ENCODE measurements at regions not wholly inside any gene's neighbourhood (a gene's known extent, or its start where the extent isn't known, plus 50 kb on each side); places are given as distances from the start of the nearest gene placed in this dataset.

DNA sequence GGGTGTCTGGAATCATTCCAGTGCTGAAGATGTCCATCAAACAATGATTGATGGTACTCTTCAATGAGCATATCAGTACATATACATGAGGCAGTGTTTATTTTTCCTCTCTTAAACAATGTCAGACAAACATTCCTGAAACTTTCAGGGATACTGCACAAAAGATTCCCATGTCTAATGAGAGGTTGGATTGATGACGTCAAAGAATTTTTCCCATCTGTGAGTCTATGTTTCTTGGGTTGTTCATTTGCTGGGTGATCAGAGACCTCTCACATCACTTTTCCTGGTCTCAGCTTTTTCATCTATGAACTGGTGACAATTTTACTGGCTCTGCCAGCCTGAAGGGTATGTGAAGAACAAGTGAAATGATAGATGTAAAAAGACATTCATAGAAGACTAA lies 325.5 kb downstream of the EN1 start:
- Histone ChIP-seq H3K4me2 (ENCODE audit: low read depth, low read length, poor library complexity, severe bottlenecking) (no peak overlapping the region), H3K79me2 (ENCODE audit: insufficient read depth, low read length) (no peaks in the 10 kb centered on the region), H3K9ac (ENCODE audit: low read depth, low read length, poor library complexity, severe bottlenecking) (no peak overlapping the region), H3F3A (ENCODE audit: low read depth) (no peaks in the 10 kb centered on the region), H3K27me3 (ENCODE audit: insufficient read depth, low read length, poor library complexity, severe bottlenecking) (no peaks in the 10 kb centered on the region), H4K20me1 (ENCODE audit: insufficient read depth, low read length, poor library complexity, severe bottlenecking) (no peaks in the 10 kb centered on the region), H2AFZ (ENCODE audit: low read length) (no peak overlapping the region), H3K9me3 (ENCODE audit: insufficient read depth, low read depth, low read length) (no peaks in the 10 kb centered on the region; the same call in 1 of the 2 replicates), H3K36me3 (ENCODE audit: insufficient read depth, low read length) (no peaks in the 10 kb centered on the region), H3K4me1 (ENCODE audit: insufficient read depth, low read length, poor library complexity, severe bottlenecking) (no peaks in the 10 kb centered on the region), H3K9me2 (replicated peaks; ENCODE audit: low read depth, low read length) (no peaks in the 10 kb centered on the region), H3K4me3 (ENCODE audit: low read length, poor library complexity, severe bottlenecking) (no peak overlapping the region)
- TF ChIP-seq, protein P1, sequence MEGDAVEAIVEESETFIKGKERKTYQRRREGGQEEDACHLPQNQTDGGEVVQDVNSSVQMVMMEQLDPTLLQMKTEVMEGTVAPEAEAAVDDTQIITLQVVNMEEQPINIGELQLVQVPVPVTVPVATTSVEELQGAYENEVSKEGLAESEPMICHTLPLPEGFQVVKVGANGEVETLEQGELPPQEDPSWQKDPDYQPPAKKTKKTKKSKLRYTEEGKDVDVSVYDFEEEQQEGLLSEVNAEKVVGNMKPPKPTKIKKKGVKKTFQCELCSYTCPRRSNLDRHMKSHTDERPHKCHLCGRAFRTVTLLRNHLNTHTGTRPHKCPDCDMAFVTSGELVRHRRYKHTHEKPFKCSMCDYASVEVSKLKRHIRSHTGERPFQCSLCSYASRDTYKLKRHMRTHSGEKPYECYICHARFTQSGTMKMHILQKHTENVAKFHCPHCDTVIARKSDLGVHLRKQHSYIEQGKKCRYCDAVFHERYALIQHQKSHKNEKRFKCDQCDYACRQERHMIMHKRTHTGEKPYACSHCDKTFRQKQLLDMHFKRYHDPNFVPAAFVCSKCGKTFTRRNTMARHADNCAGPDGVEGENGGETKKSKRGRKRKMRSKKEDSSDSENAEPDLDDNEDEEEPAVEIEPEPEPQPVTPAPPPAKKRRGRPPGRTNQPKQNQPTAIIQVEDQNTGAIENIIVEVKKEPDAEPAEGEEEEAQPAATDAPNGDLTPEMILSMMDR (conservative IDR thresholded peaks at IDR 0.05; ENCODE audit: low read length) = no peak
- TF ChIP-seq EZH2phosphoT487 (IDR thresholded peaks at IDR 0.05; ENCODE audit: borderline replicate concordance) = no peak

DNA sequence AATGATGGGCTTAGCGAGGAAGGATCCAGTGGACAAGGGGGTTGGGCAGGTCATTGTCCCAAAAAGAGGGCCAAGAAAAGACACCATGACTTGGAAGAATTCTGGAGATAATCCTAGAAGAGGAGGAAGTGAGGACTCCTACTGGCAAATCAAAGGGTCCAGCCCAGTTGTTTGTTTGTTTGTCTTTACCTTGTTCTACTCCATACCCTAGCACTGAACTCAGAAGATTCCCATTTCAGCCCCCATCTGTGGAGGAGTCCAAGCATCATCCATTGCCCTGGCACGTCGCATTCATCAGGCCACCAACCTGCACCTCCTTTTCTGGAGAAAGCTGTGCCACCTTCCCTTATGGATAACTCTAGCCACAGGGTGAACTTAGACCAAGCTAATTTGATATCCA lies 326.2 kb downstream of the EN1 start:
- no peaks in the 10 kb centered on the region for H3F3A ChIP-seq (ENCODE audit: low read depth)
- no peak overlapping the region for H3K9ac ChIP-seq (ENCODE audit: low read depth, low read length, poor library complexity, severe bottlenecking)
- no peak for TF ChIP-seq EZH2phosphoT487 (IDR thresholded peaks at IDR 0.05; ENCODE audit: borderline replicate concordance)
- TF ChIP-seq, protein P1 (conservative IDR thresholded peaks at IDR 0.05; ENCODE audit: low read length) = no peak
- H3K36me3 ChIP-seq (ENCODE audit: insufficient read depth, low read length) = no peaks in the 10 kb centered on the region
- no peak overlapping the region for H2AFZ ChIP-seq (ENCODE audit: low read length)
- H3K4me2 ChIP-seq (ENCODE audit: low read depth, low read length, poor library complexity, severe bottlenecking) = no peak overlapping the region
- H3K9me2 ChIP-seq (replicated peaks; ENCODE audit: low read depth, low read length) = no peaks in the 10 kb centered on the region
- H3K4me1 ChIP-seq (ENCODE audit: insufficient read depth, low read length, poor library complexity, severe bottlenecking) = no peaks in the 10 kb centered on the region
- H4K20me1 ChIP-seq (ENCODE audit: insufficient read depth, low read length, poor library complexity, severe bottlenecking) = no peaks in the 10 kb centered on the region
- H3K9me3 ChIP-seq (ENCODE audit: insufficient read depth, low read depth, low read length) = no peaks in the 10 kb centered on the region; the same call in 1 of the 2 replicates
- no peaks in the 10 kb centered on the region for H3K79me2 ChIP-seq (ENCODE audit: insufficient read depth, low read length)
- no peaks in the 10 kb centered on the region for H3K27me3 ChIP-seq (ENCODE audit: insufficient read depth, low read length, poor library complexity, severe bottlenecking)
- H3K4me3 ChIP-seq (ENCODE audit: low read length, poor library complexity, severe bottlenecking) = no peak overlapping the region

- Histone ChIP-seq H3K9me3 (ENCODE audit: insufficient read depth, low read depth, low read length) (no peaks in the 10 kb centered on the region; the same call in 1 of the 2 replicates), H3K9ac (ENCODE audit: low read depth, low read length, poor library complexity, severe bottlenecking) (no peak overlapping the region), H3K9me2 (replicated peaks; ENCODE audit: low read depth, low read length) (no peaks in the 10 kb centered on the region), H3K79me2 (ENCODE audit: insufficient read depth, low read length) (no peaks in the 10 kb centered on the region), H4K20me1 (ENCODE audit: insufficient read depth, low read length, poor library complexity, severe bottlenecking) (no peaks in the 10 kb centered on the region), H3K4me3 (ENCODE audit: low read length, poor library complexity, severe bottlenecking) (no peak overlapping the region), H3K4me2 (ENCODE audit: low read depth, low read length, poor library complexity, severe bottlenecking) (no peak overlapping the region), H2AFZ (ENCODE audit: low read length) (no peak overlapping the region), H3K36me3 (ENCODE audit: insufficient read depth, low read length) (no peaks in the 10 kb centered on the region), H3K27me3 (ENCODE audit: insufficient read depth, low read length, poor library complexity, severe bottlenecking) (no peaks in the 10 kb centered on the region), H3K4me1 (ENCODE audit: insufficient read depth, low read length, poor library complexity, severe bottlenecking) (no peaks in the 10 kb centered on the region), H3F3A (ENCODE audit: low read depth) (no peaks in the 10 kb centered on the region)
- TF ChIP-seq, protein P1 (conservative IDR thresholded peaks at IDR 0.05; ENCODE audit: low read length) = no peak
- TF ChIP-seq EZH2phosphoT487 (IDR thresholded peaks at IDR 0.05; ENCODE audit: borderline replicate concordance) = no peak
Measured at GRCh38 chr2:118520246-118520645, 327.2 kb downstream of the EN1 start.
